ENCODE measurements at regions not wholly inside any gene's neighbourhood (a gene's known extent, or its start where the extent isn't known, plus 50 kb on each side); places are given as distances from the start of the nearest gene placed in this dataset.

DNA sequence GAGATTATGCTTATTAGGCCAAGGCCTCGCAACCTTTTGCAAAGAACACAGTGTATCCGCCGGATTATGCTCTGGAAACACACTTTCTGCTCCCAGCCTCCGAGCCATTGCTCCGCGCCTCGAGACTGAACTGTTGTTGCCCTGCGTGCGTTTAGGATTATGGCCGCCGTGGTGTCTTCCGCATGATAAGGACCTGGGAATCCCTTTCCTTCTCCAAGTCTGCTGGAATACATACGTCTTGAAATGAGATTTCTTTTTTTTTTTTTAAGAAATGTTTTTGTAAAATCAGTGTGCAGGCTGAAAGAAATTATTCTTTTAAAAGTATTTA lies 89.8 kb upstream of the SOX1 start:
- H3K9me3 ChIP-seq, result no peaks in the 10 kb centered on the region
- no peak overlapping the region for H3K27ac ChIP-seq
- H3K27me3 ChIP-seq, result peaks cover 7 to 29% (median 26%) of the 10 kb centered on the region in 3 donors
- H3K4me3 ChIP-seq, result no peak overlapping the region
- no peak for ATAC-seq
- intact Hi-C loops (cut with DNase I; ENCODE audit: low total_unique reads) (no loop called here), in situ Hi-C loops (cut with MboI; ENCODE audit: low sequenced_read_pairs in 4 of 4) (no loop called here)
- TF ChIP-seq CTCF (IDR thresholded peaks at IDR 0.05 in 4 of 5, conservative IDR thresholded peaks at IDR 0.05 in 1 of 5) (no peak), POLR2A (IDR thresholded peaks at IDR 0.05) (no peak)
- no peaks in the 10 kb centered on the region for H3K36me3 ChIP-seq
- DNase-seq, result no peak
- peaks cover 0 to 4% of the 10 kb centered on the region in 2 donors for H3K4me1 ChIP-seq

DNA sequence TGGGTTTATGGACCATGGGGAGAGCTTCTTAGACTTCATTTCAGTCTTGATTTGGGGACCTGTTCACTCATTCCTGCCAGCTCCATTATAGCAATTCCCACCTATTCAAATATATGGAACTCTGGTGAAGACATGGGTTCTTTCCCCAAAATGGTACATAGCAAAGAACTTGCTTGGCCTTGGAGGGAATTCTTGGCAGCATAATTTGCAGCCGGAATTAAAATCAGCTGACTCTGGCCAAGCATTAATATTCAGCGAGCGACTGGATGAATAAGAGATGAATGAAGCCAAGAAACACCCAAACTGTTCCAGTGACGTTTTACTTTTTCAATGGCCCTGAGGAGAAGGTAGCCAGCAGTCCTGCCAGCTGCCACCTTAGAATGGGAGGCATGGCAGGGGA lies 88.4 kb upstream of the SOX1 start:
- peaks cover 2 to 21% (median 19%) of the 10 kb centered on the region in 3 donors for H3K27me3 ChIP-seq
- ATAC-seq (no peak), DNase-seq (no peak)
- no peak overlapping the region for H3K4me3 ChIP-seq
- intact Hi-C loops (cut with DNase I; ENCODE audit: low total_unique reads) (no loop called here), in situ Hi-C loops (cut with MboI; ENCODE audit: low sequenced_read_pairs in 4 of 4) (no loop called here)
- H3K9me3 ChIP-seq, result no peaks in the 10 kb centered on the region
- no peaks in the 10 kb centered on the region for H3K36me3 ChIP-seq
- no peak overlapping the region for H3K27ac ChIP-seq
- TF ChIP-seq CTCF (IDR thresholded peaks at IDR 0.05 in 4 of 5, conservative IDR thresholded peaks at IDR 0.05 in 1 of 5) (no peak), POLR2A (IDR thresholded peaks at IDR 0.05) (no peak)
- peaks cover 0 to 4% of the 10 kb centered on the region in 2 donors for H3K4me1 ChIP-seq

DNA sequence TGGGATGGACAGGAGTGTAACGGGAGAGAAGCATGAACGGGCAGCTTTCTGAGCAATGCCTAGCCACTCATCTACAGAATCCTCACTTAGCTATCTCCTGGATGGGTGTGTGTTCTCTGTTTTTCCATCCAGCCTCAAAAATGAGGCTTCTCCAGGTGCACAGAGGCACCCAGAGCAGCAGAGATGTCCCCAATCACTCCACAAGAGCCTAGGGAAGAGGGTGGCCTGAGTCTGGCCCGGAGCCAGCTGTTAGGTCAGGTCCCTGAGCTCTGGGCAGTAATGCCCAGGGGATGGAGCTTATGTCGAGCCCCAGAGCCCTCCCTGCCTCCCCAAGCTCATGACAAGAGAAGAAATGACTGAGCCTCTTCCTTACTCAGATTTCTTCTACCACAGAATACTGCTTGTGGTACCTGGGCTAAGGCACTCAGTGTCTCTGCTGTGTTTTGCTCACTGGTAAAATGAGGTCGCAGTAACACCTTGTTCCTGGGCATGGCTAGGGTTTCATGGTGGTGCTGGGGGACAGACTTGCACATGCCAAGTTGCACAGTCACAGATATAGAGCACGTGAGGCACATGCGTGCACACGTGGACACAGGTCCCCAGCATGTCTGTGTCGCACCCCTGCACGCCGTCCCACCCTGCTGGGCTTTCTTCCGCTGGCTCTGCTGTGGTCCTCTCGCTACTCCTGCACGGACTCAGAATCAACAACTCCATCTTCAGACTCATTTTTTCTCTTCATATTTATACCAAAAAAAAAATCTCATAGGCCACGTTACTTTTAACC lies 86.6 kb upstream of the SOX1 start:
- TF ChIP-seq CTCF (IDR thresholded peaks at IDR 0.05 in 4 of 5, conservative IDR thresholded peaks at IDR 0.05 in 1 of 5), result no peak
- no peak for TF ChIP-seq POLR2A (IDR thresholded peaks at IDR 0.05)
- Histone ChIP-seq H3K27me3 (peaks cover 0 to 19% (median 11%) of the 10 kb centered on the region in 3 donors), H3K36me3 (no peaks in the 10 kb centered on the region), H3K4me1 (no peaks in the 10 kb centered on the region), H3K27ac (no peak overlapping the region), H3K9me3 (no peaks in the 10 kb centered on the region), H3K4me3 (no peak overlapping the region)
- in situ Hi-C loops (cut with MboI; ENCODE audit: low sequenced_read_pairs in 4 of 4), result no loop called here
- intact Hi-C loops (cut with DNase I; ENCODE audit: low total_unique reads), result no loop called here
- ATAC-seq (no peak), DNase-seq (no peak)

DNA sequence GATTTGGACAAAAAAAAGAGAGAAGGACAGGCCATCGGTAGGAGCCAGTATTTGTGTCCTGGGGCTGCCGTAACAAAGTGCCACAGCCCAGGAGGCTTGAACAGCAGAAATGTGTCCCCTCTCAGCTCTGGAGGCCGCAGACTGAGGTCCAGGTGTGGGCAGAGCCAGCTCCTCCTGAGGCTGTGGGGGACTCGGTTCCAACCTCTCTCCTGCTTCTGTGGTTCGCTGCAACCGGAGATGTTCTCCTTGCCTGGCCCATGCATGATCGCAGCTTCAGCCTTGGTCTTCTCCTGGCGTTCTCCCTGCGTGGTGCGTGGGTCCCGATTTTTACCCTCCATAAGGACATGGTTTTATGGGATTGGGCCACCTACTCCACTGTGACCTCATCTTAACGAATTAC lies 85.9 kb upstream of the SOX1 start:
- ATAC-seq (no peak), DNase-seq (no peak)
- Histone ChIP-seq H3K4me1 (no peaks in the 10 kb centered on the region), H3K4me3 (no peak overlapping the region), H3K36me3 (no peaks in the 10 kb centered on the region), H3K9me3 (no peaks in the 10 kb centered on the region), H3K27ac (no peak overlapping the region), H3K27me3 (peaks cover 0 to 19% (median 11%) of the 10 kb centered on the region in 3 donors)
- TF ChIP-seq CTCF (IDR thresholded peaks at IDR 0.05 in 4 of 5, conservative IDR thresholded peaks at IDR 0.05 in 1 of 5), result no peak
- TF ChIP-seq POLR2A (IDR thresholded peaks at IDR 0.05), result no peak
- intact Hi-C loops (cut with DNase I; ENCODE audit: low total_unique reads) (no loop called here), in situ Hi-C loops (cut with MboI; ENCODE audit: low sequenced_read_pairs in 4 of 4) (no loop called here)

All from gastrocnemius medialis (tissue), 4 donors.